Hepatocyte (in vitro differentiated cells): ENCODE measurements at regions not wholly inside any gene's neighbourhood (a gene's known extent, or its start where the extent isn't known, plus 50 kb on each side); places are given as distances from the start of the nearest gene placed in this dataset.
A peak's percentile ranks its signal among the peaks of the same experiment; 100 is the strongest.

Experiments
- DNase-seq: peaks from one replicate; pipeline ENCODE4 v3.0.0-alpha.2; 2016; ENCODE audit warnings: low spot score
- H2AFZ ChIP-seq: fragments of 200-600 bp; sonication (generic); 2 replicates; pipeline ENCODE4 v1.6.0; 2016; ENCODE audit warnings: antibody characterized with exemption, mild to moderate bottlenecking
- H3K27ac ChIP-seq: fragments of 200-600 bp; sonication (generic); 2 replicates; pipeline ENCODE4 v1.5.1; 2016; ENCODE audit warnings: mild to moderate bottlenecking
- H3K27me3 ChIP-seq: fragments of 200-600 bp; sonication (generic); 2 replicates; pipeline ENCODE4 v1.6.1; 2016
- H3K36me3 ChIP-seq: fragments of 200-600 bp; sonication (generic); replicated peaks from 2 replicates; pipeline ENCODE4 v1.5.1; 2016; ENCODE audit warnings: low read depth; ENCODE audit not compliant: insufficient read depth
- H3K4me1 ChIP-seq: fragments of 200-600 bp; sonication (generic); 2 replicates; pipeline ENCODE4 v1.5.1; 2016; ENCODE audit warnings: mild to moderate bottlenecking, moderate library complexity; ENCODE audit not compliant: insufficient read depth
- H3K4me2 ChIP-seq: fragments of 200-600 bp; sonication (generic); 2 replicates; pipeline ENCODE4 v1.6.0; 2016
- H3K4me3 ChIP-seq: fragments of 200-600 bp; sonication (generic); 2 replicates; pipeline ENCODE4 v1.5.1; 2016; ENCODE audit warnings: mild to moderate bottlenecking
- H3K79me2 ChIP-seq: fragments of 200-600 bp; sonication (generic); 2 replicates; pipeline ENCODE4 v1.6.0; 2017; ENCODE audit warnings: mild to moderate bottlenecking
- H3K9me2 ChIP-seq: fragments of 200-600 bp; sonication (generic); replicated peaks from 2 replicates; pipeline ENCODE4 v1.6.0; 2017; ENCODE audit warnings: mild to moderate bottlenecking; ENCODE audit not compliant: insufficient read depth
- H3K9me3 ChIP-seq: fragments of 200-600 bp; sonication (generic); 2 replicates; pipeline ENCODE4 v1.5.1; 2016; ENCODE audit warnings: low read depth, mild to moderate bottlenecking
- H4K20me1 ChIP-seq: fragments of 200-600 bp; sonication (generic); 2 replicates; pipeline ENCODE4 v1.6.0; 2016; ENCODE audit warnings: mild to moderate bottlenecking; ENCODE audit not compliant: insufficient read depth, poor library complexity, severe bottlenecking
- CTCF ChIP-seq: fragments of 200-600 bp; sonication (generic); IDR thresholded peaks from 2 replicates; pipeline ENCODE4 v1.5.1; 2016; ENCODE audit warnings: antibody characterized with exemption, mild to moderate bottlenecking; ENCODE audit not compliant: poor library complexity
- EZH2 ChIP-seq: fragments of 200-600 bp; sonication (generic); IDR thresholded peaks from 2 replicates; pipeline ENCODE4 v1.6.1; 2016; ENCODE audit warnings: antibody characterized with exemption, mild to moderate bottlenecking, borderline replicate concordance
- EZH2phosphoT487 ChIP-seq: fragments of 200-600 bp; sonication (generic); IDR thresholded peaks from one replicate; pipeline ENCODE4 v1.6.1; 2018; ENCODE audit warnings: antibody characterized with exemption, mild to moderate bottlenecking, low read depth, moderate library complexity; ENCODE audit not compliant: unreplicated experiment, severe bottlenecking
- WGBS: methylation state at CpG from one replicate; pipeline ENCODE4 v1.1.6; 2016; ENCODE audit warnings: low lambda C conversion rate; ENCODE audit errors: missing lambda C conversion rate; 5-methylcytosine and 5-hydroxymethylcytosine counted together

GRCh38 chr14:22230517-22230916 lies 358.5 kb downstream of the DAD1 start:
- H3K4me3 ChIP-seq: no peak overlapping the region
- no peaks in the 10 kb centered on the region for H3K36me3 ChIP-seq
- H4K20me1 ChIP-seq: no peaks in the 10 kb centered on the region
- H2AFZ ChIP-seq: no peak overlapping the region
- H3K9me2 ChIP-seq: no peaks in the 10 kb centered on the region
- no peak overlapping the region for H3K4me2 ChIP-seq
- no peaks in the 10 kb centered on the region for H3K27me3 ChIP-seq
- no peaks in the 10 kb centered on the region for H3K79me2 ChIP-seq
- WGBS: 90% methylated on average over 2 of the region's 2 CpGs
- TF ChIP-seq EZH2 (no peak), CTCF (no peak), EZH2phosphoT487 (no peak)
- H3K27ac ChIP-seq: no peak overlapping the region
- no peaks in the 10 kb centered on the region for H3K9me3 ChIP-seq
- DNase-seq: no peak
- H3K4me1 ChIP-seq: no peaks in the 10 kb centered on the region

- Histone ChIP-seq H3K27ac (no peak overlapping the region), H3K36me3 (no peaks in the 10 kb centered on the region), H4K20me1 (no peaks in the 10 kb centered on the region), H3K4me2 (no peak overlapping the region), H3K9me3 (no peaks in the 10 kb centered on the region), H3K4me3 (no peak overlapping the region), H2AFZ (no peak overlapping the region), H3K9me2 (no peaks in the 10 kb centered on the region), H3K79me2 (no peaks in the 10 kb centered on the region), H3K4me1 (no peaks in the 10 kb centered on the region), H3K27me3 (peaks cover 3% of the 10 kb centered on the region)
- DNase-seq: no peak
- TF ChIP-seq EZH2phosphoT487 (no peak), EZH2 (no peak), CTCF (no peak)
- WGBS: 92% methylated on average over 4 of the region's 4 CpGs
These were observed 361.9 kb downstream of the DAD1 start for GRCh38 chr14:22227084-22227483.

- WGBS: 89% methylated on average over 8 of the region's 8 CpGs
- H3K4me2 ChIP-seq: no peak overlapping the region
- DNase-seq: no peak
These were observed 362.6 kb downstream of the DAD1 start for GRCh38 chr14:22226381-22226780.

More at GRCh38 chr14:22226381-22226780, 362.6 kb downstream of the DAD1 start:
- Histone ChIP-seq H3K79me2 (no peaks in the 10 kb centered on the region), H3K4me3 (no peak overlapping the region), H4K20me1 (no peaks in the 10 kb centered on the region), H2AFZ (no peak overlapping the region), H3K4me1 (no peaks in the 10 kb centered on the region), H3K9me3 (no peaks in the 10 kb centered on the region), H3K27ac (peak overlapping the region; percentile 41), H3K27me3 (peaks cover 3% of the 10 kb centered on the region), H3K9me2 (no peaks in the 10 kb centered on the region), H3K36me3 (no peaks in the 10 kb centered on the region)
- TF ChIP-seq CTCF (peak; percentile 32), EZH2phosphoT487 (no peak), EZH2 (no peak)
